ENCODE measurements at regions not wholly inside any gene's neighbourhood (a gene's known extent, or its start where the extent isn't known, plus 50 kb on each side); places are given as distances from the start of the nearest gene placed in this dataset.
"Not testable (repeated sequence)": the region's sequence is repeated elsewhere in the genome, so short reads cannot be mapped to it uniquely, and the experiment has no call there.

DNA sequence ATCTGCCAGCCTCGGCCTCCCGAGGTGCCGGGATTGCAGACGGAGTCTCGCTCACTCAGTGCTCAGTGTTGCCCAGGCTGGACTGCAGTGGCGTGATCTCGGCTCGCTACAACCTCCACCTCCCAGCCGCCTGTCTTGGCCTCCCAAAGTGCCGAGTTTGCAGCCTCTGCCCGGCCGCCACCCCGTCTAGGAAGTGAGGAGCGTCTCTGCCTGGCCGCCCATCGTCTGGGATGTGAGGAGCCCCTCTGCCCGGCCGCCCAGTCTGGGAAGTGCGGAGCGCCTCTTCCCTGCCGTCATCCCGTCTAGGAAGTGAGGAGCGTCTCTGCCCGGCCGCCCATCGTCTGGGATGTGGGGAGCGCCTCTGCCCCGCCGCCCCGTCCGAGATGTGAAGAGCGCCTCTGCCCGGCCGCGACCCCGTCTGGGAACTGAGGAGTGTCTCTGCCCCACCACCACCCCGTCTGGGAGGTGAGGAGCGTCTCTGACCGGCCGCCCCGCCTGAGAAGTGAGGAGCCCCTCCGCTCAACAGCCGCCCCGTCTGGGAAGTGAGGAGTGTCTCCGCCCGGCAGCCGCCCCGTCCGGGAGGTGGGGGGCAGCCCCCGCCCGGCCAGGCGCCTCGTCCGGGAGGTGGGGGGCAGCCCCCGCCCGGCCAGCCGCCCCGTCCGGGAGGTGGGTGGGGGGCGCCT is 180.4 kb upstream of the ZNF184 start:
- H3K36me3 Mint-ChIP-seq; H3K4me3 Mint-ChIP-seq; DNase-seq; H3K27ac Mint-ChIP-seq; H3K27ac ChIP-seq (ENCODE audit: low read length); POLR2A ChIA-PET; ATAC-seq (replicated peaks in 1 of 4); H3K36me3 ChIP-seq (ENCODE audit: control insufficient read depth in 2 of 2, extremely low read depth in 1 of 2, insufficient read depth in 1 of 2, low read length in 1 of 2); H3K4me1 ChIP-seq (ENCODE audit: control insufficient read depth in 1 of 2, extremely low read depth in 1 of 2, insufficient read depth in 2 of 2, low read length in 2 of 2); H3K9me3 Mint-ChIP-seq; H3K9me3 ChIP-seq; H3K4me1 Mint-ChIP-seq; H3K4me3 ChIP-seq (ENCODE audit: control insufficient read depth in 1 of 2, extremely low read depth in 1 of 2, low read length in 1 of 2): not testable (repeated sequence)
- CTCF ChIA-PET: interaction anchor here in 1 of 2 donors (0.5 kb wide), 1 partner anchor 78 kb away, joined by 9 read pairs; no protein-coding TSS in a partner anchor
- peaks cover 53 to 68% of the 10 kb centered on the region in 2 donors for H3K27me3 Mint-ChIP-seq
- H3K27me3 ChIP-seq (replicated peaks in 1 of 2; ENCODE audit: control insufficient read depth in 2 of 2, extremely low read depth in 1 of 2, insufficient read depth in 2 of 2, low read length in 1 of 2): peaks cover 5 to 40% of the 10 kb centered on the region in 2 experiments
- WGBS (ENCODE audit: insufficient coverage): 37% methylated on average over 20 of the region's 60 CpGs

DNA sequence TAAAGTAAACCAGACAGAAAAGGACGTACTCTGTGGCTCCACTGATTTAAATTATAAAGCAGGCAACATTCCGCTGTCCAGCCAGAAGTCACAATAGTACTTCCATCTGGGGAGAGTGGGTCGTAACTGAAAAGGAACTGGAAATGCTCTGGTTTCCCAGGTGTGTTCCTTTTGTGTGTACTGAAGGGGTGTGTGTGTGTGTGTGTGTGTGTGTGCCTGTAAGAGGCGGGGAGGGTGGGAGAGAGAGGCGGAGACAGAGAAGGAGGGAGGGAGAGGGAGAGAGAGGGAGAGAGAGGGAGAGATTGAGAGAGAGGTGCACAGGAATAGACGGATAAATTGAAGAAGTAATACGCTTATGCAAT is 178.4 kb upstream of the ZNF184 start:
- Mint-ChIP-seq H3K27me3 (peaks cover 58 to 73% of the 10 kb centered on the region in 2 donors), H3K4me3 (no peak overlapping the region), H3K4me1 (peaks cover 0 to 9% (median 0%) of the 10 kb centered on the region in 3 donors), H3K27ac (no peak overlapping the region), H3K36me3 (no peaks in the 10 kb centered on the region), H3K9me3 (no peaks in the 10 kb centered on the region)
- CTCF ChIA-PET: no interaction called here
- Histone ChIP-seq H3K4me1 (ENCODE audit: control insufficient read depth in 1 of 2, extremely low read depth in 1 of 2, insufficient read depth in 2 of 2, low read length in 2 of 2) (peaks cover 0 to 4% of the 10 kb centered on the region in 2 experiments), H3K9me3 (no peaks in the 10 kb centered on the region), H3K27me3 (replicated peaks in 1 of 2; ENCODE audit: control insufficient read depth in 2 of 2, extremely low read depth in 1 of 2, insufficient read depth in 2 of 2, low read length in 1 of 2) (peaks cover 5 to 41% of the 10 kb centered on the region in 2 experiments), H3K27ac (ENCODE audit: low read length) (no peak overlapping the region), H3K4me3 (ENCODE audit: control insufficient read depth in 1 of 2, extremely low read depth in 1 of 2, low read length in 1 of 2) (no peak overlapping the region), H3K36me3 (ENCODE audit: control insufficient read depth in 2 of 2, extremely low read depth in 1 of 2, insufficient read depth in 1 of 2, low read length in 1 of 2) (no peaks in the 10 kb centered on the region)
- ATAC-seq (replicated peaks in 1 of 4) (no peak), DNase-seq (no peak)
- POLR2A ChIA-PET: no interaction called here
- 37% methylated on average over 7 of the region's 7 CpGs for WGBS (ENCODE audit: insufficient coverage)

DNA sequence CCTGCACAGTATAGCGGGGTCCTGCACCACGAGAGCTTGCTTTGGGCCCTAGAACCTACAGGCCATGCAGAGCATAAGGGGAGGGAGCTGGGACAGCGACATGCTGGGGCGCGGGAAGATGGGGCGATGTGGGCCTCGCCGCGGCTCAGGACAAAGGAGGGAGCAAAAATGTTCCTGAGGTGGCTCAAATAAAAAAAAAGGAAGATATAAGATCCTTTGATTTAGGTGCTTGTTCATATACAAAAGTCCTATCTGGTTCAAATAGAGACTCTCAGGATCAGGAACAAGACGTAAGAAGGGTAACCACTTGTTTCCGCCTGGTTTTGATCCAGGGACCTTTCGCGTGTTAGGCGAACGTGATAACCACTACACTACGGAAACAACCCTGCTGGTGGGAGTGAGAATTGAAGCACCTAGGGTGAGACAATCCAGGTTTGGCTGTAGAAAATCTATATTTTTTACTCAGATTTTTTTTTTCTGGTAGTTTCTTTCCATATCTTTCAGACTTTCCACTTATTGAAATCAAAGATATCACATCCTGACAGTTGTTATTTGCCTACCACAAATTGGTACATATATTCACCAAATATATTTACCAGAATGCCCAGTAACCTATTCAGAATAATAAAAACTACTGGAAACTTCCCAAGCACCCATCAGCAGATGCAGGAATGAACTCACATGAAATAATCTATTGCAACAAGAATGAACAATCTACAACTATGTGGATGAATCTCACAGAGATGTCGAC is 177.9 kb upstream of the ZNF184 start:
- ChIA-PET POLR2A (interaction anchor here in 1 of 2 donors (0.6 kb wide), 1 partner anchor 479 kb away, joined by 4 read pairs; no protein-coding TSS in a partner anchor), CTCF (no interaction called here)
- Histone ChIP-seq H3K4me3 (ENCODE audit: control insufficient read depth in 1 of 2, extremely low read depth in 1 of 2, low read length in 1 of 2) (no peak overlapping the region), H3K36me3 (ENCODE audit: control insufficient read depth in 2 of 2, extremely low read depth in 1 of 2, insufficient read depth in 1 of 2, low read length in 1 of 2) (no peaks in the 10 kb centered on the region), H3K27me3 (replicated peaks in 1 of 2; ENCODE audit: control insufficient read depth in 2 of 2, extremely low read depth in 1 of 2, insufficient read depth in 2 of 2, low read length in 1 of 2) (peaks cover 3 to 40% of the 10 kb centered on the region in 2 experiments), H3K4me1 (ENCODE audit: control insufficient read depth in 1 of 2, extremely low read depth in 1 of 2, insufficient read depth in 2 of 2, low read length in 2 of 2) (peaks cover 0 to 4% of the 10 kb centered on the region in 2 experiments), H3K27ac (ENCODE audit: low read length) (no peak overlapping the region), H3K9me3 (no peaks in the 10 kb centered on the region)
- ATAC-seq (replicated peaks in 1 of 4): no peak
- peak in 2 of 35 experiments; percentile 5 to 41 for DNase-seq
- peaks cover 55 to 74% of the 10 kb centered on the region in 2 donors for H3K27me3 Mint-ChIP-seq
- no peaks in the 10 kb centered on the region for H3K9me3 Mint-ChIP-seq
- H3K4me1 Mint-ChIP-seq: peaks cover 0 to 9% (median 0%) of the 10 kb centered on the region in 3 donors
- no peak overlapping the region for H3K4me3 Mint-ChIP-seq
- 14% methylated on average over 6 of the region's 17 CpGs for WGBS (ENCODE audit: insufficient coverage)
- no peak overlapping the region for H3K27ac Mint-ChIP-seq
- no peaks in the 10 kb centered on the region for H3K36me3 Mint-ChIP-seq

DNA sequence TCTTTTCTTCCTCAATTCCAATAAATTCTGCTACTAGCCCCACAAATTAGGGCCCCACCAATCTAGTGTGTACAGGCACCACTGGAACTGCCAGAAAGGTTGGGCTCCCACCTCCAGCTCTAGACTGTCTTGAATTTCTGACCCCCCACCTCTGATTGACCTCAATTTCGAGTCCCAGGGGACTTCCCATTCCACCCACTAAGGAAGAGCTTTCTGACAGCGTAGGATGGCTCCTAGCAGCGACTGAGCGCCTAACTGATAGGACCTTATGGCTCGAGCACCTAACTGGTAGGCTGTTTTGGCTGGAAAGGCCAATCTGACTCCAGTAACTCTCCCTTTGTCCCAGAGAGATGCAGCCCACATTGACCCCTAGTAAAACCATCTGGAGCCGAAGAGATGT is 171.6 kb upstream of the ZNF184 start:
- Mint-ChIP-seq H3K36me3 (no peaks in the 10 kb centered on the region), H3K27ac (no peak overlapping the region), H3K4me1 (no peaks in the 10 kb centered on the region), H3K27me3 (peaks cover 62 to 66% of the 10 kb centered on the region in 2 donors), H3K9me3 (peaks cover 0 to 6% (median 3%) of the 10 kb centered on the region in 3 donors), H3K4me3 (no peak overlapping the region)
- Histone ChIP-seq H3K4me3 (ENCODE audit: control insufficient read depth in 1 of 2, extremely low read depth in 1 of 2, low read length in 1 of 2) (no peak overlapping the region), H3K4me1 (ENCODE audit: control insufficient read depth in 1 of 2, extremely low read depth in 1 of 2, insufficient read depth in 2 of 2, low read length in 2 of 2) (no peaks in the 10 kb centered on the region), H3K9me3 (no peaks in the 10 kb centered on the region), H3K27me3 (replicated peaks in 1 of 2; ENCODE audit: control insufficient read depth in 2 of 2, extremely low read depth in 1 of 2, insufficient read depth in 2 of 2, low read length in 1 of 2) (peaks cover 0 to 29% of the 10 kb centered on the region in 2 experiments), H3K27ac (ENCODE audit: low read length) (no peak overlapping the region), H3K36me3 (ENCODE audit: control insufficient read depth in 2 of 2, extremely low read depth in 1 of 2, insufficient read depth in 1 of 2, low read length in 1 of 2) (no peaks in the 10 kb centered on the region)
- DNase-seq: no peak
- POLR2A ChIA-PET: no interaction called here
- CTCF ChIA-PET: no interaction called here
- WGBS (ENCODE audit: insufficient coverage): 32% methylated on average over 3 of the region's 6 CpGs
- no peak for ATAC-seq (replicated peaks in 1 of 4)

DNA sequence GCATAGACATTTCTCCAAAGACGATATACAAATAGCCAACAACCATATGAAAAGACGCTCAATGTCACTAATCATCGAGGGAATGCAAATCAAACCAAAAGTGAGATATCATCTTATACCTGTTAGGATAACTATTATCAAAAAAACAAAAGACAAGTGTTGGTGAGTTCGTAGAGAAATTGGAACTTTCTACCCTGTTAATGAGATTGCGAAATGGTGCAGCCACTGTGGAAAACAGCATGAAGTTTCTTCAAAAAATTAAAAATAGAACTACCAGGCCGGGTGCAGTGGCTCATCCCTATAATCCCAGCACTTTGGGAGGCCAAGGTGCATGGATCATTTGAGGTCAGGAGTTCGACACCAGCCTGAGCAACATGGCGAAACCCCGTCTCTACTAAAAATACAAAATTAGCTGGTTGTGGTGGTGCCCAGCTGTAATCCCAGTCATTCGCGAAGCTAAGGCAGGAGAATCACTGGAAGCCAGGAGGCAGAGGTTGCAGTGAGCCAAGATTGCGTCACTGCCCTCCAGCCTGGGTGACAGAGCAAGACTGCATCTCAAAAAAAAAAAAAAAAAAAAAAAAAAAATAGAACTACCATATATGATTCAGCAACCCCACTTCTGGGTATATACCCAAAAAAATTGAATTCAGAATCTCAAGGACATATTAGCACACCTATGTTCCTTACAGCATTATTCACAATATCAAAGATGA is 170.0 kb upstream of the ZNF184 start:
- CTCF ChIA-PET: no interaction called here
- H3K27me3 ChIP-seq (replicated peaks in 1 of 2; ENCODE audit: control insufficient read depth in 2 of 2, extremely low read depth in 1 of 2, insufficient read depth in 2 of 2, low read length in 1 of 2): peaks cover 0 to 38% of the 10 kb centered on the region in 2 experiments
- H3K4me1 Mint-ChIP-seq: no peaks in the 10 kb centered on the region
- H3K27ac ChIP-seq (ENCODE audit: low read length): no peak overlapping the region
- H3K36me3 ChIP-seq (ENCODE audit: control insufficient read depth in 2 of 2, extremely low read depth in 1 of 2, insufficient read depth in 1 of 2, low read length in 1 of 2): no peaks in the 10 kb centered on the region
- H3K27me3 Mint-ChIP-seq: peaks cover 60 to 61% of the 10 kb centered on the region in 2 donors
- H3K4me3 ChIP-seq (ENCODE audit: control insufficient read depth in 1 of 2, extremely low read depth in 1 of 2, low read length in 1 of 2): no peak overlapping the region
- H3K9me3 ChIP-seq: no peaks in the 10 kb centered on the region
- H3K4me1 ChIP-seq (ENCODE audit: control insufficient read depth in 1 of 2, extremely low read depth in 1 of 2, insufficient read depth in 2 of 2, low read length in 2 of 2): no peaks in the 10 kb centered on the region
- no peak for ATAC-seq (replicated peaks in 1 of 4)
- H3K36me3 Mint-ChIP-seq: no peaks in the 10 kb centered on the region
- POLR2A ChIA-PET: no interaction called here
- no peak overlapping the region for H3K27ac Mint-ChIP-seq
- 100% methylated on average over 2 of the region's 12 CpGs for WGBS (ENCODE audit: insufficient coverage)
- no peak for DNase-seq
- H3K4me3 Mint-ChIP-seq: no peak overlapping the region
- peaks cover 0 to 6% (median 3%) of the 10 kb centered on the region in 3 donors for H3K9me3 Mint-ChIP-seq

DNA sequence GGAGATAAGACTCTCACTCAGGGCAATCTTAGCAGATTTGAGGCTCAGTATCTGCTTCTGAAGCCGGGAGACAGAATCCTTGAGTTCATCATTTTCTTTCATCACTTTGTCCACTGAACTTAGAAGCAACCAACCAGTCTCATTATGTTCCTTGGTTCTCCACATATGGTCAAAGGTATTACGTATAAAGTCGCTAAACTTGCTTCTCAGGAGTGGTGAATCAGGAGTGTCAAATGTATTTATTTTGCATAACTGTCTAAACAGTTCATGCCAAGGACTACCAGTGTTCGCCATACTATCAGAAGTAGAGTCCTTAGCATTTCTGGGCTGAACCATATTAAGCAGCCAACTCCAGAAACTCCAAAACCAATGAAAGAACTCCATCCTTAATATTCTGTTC is 163.0 kb upstream of the ZNF184 start:
- H3K9me3 Mint-ChIP-seq; H3K4me1 Mint-ChIP-seq; H3K9me3 ChIP-seq; H3K4me3 ChIP-seq (ENCODE audit: control insufficient read depth in 1 of 2, extremely low read depth in 1 of 2, low read length in 1 of 2); H3K4me1 ChIP-seq (ENCODE audit: control insufficient read depth in 1 of 2, extremely low read depth in 1 of 2, insufficient read depth in 2 of 2, low read length in 2 of 2); H3K36me3 Mint-ChIP-seq; DNase-seq; ATAC-seq (replicated peaks in 1 of 4); CTCF ChIA-PET; H3K27ac Mint-ChIP-seq; POLR2A ChIA-PET; H3K4me3 Mint-ChIP-seq; H3K36me3 ChIP-seq (ENCODE audit: control insufficient read depth in 2 of 2, extremely low read depth in 1 of 2, insufficient read depth in 1 of 2, low read length in 1 of 2); H3K27ac ChIP-seq (ENCODE audit: low read length): not testable (repeated sequence)
- H3K27me3 Mint-ChIP-seq: peaks cover 75 to 79% of the 10 kb centered on the region in 2 donors
- WGBS (ENCODE audit: insufficient coverage): 83% methylated on average over 2 of the region's 4 CpGs
- peaks cover 18 to 42% of the 10 kb centered on the region in 2 experiments for H3K27me3 ChIP-seq (replicated peaks in 1 of 2; ENCODE audit: control insufficient read depth in 2 of 2, extremely low read depth in 1 of 2, insufficient read depth in 2 of 2, low read length in 1 of 2)
